Cardiac muscle cell (in vitro differentiated cells and primary cell): ENCODE measurements at regions not wholly inside any gene's neighbourhood (a gene's known extent, or its start where the extent isn't known, plus 50 kb on each side); places are given as distances from the start of the nearest gene placed in this dataset.
"Not testable (repeated sequence)": the region's sequence is repeated elsewhere in the genome, so short reads cannot be mapped to it uniquely, and the experiment has no call there.

ENCODE experiments used
- DNase-seq, 2 donors: peaks; one replicate each; pipeline versions ENCODE4 v3.0.0 to v3.0.0-alpha.2; 2010 to 2017; ENCODE audit warnings: low read depth in 1 of 2, low spot score in 1 of 2
- H3K27ac ChIP-seq: fragments of 200-600 bp; sonication (generic); 2 replicates; pipeline ENCODE4 v1.5.1; 2016
- H3K27me3 ChIP-seq: fragments of 200-600 bp; sonication (generic); 2 replicates; pipeline ENCODE4 v1.6.0; 2016; ENCODE audit warnings: control low read depth
- H3K36me3 ChIP-seq: fragments of 200-600 bp; sonication (generic); 2 replicates; pipeline ENCODE4 v1.5.1; 2016; ENCODE audit warnings: control low read depth
- H3K4me1 ChIP-seq: fragments of 200-600 bp; sonication (generic); 2 replicates; pipeline ENCODE4 v1.8.1; 2017; ENCODE audit warnings: low read depth, mild to moderate bottlenecking, mixed run types
- H3K4me3 ChIP-seq: fragments of 200-600 bp; sonication (generic); 2 replicates; pipeline ENCODE4 v1.5.1; 2016; ENCODE audit warnings: mild to moderate bottlenecking
- H3K9me3 ChIP-seq: fragments of 200-600 bp; sonication (generic); 2 replicates; pipeline ENCODE4 v1.5.1; 2017; ENCODE audit warnings: low read depth, mild to moderate bottlenecking, control low read depth
- CTCF ChIP-seq: IDR thresholded peaks from 2 replicates; pipeline ENCODE4 v1.5.1; 2012; ENCODE audit warnings: low read depth, mild to moderate bottlenecking, low read length

- TF ChIP-seq CTCF = no peak
- Histone ChIP-seq H3K9me3 (no peaks in the 10 kb centered on the region), H3K27ac (no peak overlapping the region), H3K36me3 (no peaks in the 10 kb centered on the region), H3K4me1 (peaks cover 6% of the 10 kb centered on the region), H3K4me3 (no peak overlapping the region), H3K27me3 (no peaks in the 10 kb centered on the region)
- peak in 1 of 2 donors; percentile 14 for DNase-seq
These were observed 231.1 kb upstream of the CENPE start for GRCh38 chr4:103429283-103429682.

DNA sequence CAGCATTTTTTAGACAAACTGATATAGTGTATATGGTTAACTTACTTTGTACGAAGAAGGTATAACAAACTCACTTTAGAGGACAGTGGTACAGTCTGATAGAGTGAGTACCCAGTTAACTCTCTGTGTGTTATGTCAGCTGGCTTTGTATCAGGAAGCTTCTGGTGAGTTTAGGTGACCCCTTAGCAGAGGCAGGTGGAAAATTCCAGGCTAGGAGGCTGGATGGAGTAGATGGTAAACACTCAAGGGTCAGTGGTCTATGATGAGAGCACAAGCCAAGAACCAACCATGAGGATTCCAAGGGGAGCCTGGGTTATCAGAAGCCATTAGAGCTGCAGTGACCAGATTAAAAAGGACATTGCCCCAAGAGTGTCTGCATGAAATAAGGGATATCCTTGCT, 227.3 kb upstream of the CENPE start:
- Histone ChIP-seq H3K27ac (no peak overlapping the region), H3K9me3 (no peaks in the 10 kb centered on the region), H3K4me3 (no peak overlapping the region), H3K4me1 (peaks cover 6% of the 10 kb centered on the region), H3K36me3 (no peaks in the 10 kb centered on the region), H3K27me3 (no peaks in the 10 kb centered on the region)
- no peak for TF ChIP-seq CTCF
- no peak for DNase-seq

DNA sequence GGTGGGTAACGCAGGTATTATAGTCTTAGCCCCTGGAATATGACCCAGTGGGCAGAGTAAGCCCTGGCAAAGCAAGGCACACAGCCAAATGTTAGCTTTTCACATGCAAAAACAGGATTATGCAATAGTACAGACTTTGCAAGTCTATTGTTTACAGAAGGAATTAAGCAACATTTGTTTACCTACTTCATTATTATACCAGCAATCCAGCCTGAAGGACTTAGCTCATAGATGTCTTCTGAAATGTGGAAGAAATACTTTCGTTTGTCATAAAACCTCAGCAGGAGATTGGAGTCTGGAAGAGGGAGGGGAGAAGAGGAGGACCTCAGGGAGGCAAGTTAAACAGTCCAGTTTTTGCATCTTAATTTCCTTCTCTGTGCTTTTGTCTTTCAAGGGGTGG, 226.7 kb upstream of the CENPE start:
- no peaks in the 10 kb centered on the region for H3K27me3 ChIP-seq
- H3K36me3 ChIP-seq = no peaks in the 10 kb centered on the region
- TF ChIP-seq CTCF = no peak
- peaks cover 6% of the 10 kb centered on the region for H3K4me1 ChIP-seq
- H3K27ac ChIP-seq = no peak overlapping the region
- no peaks in the 10 kb centered on the region for H3K9me3 ChIP-seq
- peak in 1 of 2 donors; percentile 1 for DNase-seq
- H3K4me3 ChIP-seq = no peak overlapping the region

DNA sequence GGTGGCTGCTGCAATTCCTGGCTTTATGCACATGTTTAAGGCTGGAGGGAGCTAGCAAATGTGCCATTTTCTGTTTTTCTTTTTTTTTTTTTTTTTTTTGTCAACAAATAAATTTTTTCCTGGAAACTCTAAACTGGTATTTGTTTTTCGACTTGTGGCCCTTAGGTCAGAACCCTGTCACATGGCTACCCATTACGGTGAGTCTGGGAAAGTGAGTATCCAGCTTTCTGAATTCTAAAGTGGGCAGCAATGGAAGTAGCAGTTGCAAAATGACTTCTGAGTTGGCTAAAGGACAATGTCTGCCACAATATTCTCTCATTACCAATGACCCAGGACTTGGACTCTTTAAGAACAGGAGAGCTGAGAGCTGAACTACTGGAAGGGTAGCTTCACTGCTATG, 225.1 kb upstream of the CENPE start:
- Histone ChIP-seq H3K4me1 (peaks cover 6% of the 10 kb centered on the region), H3K9me3 (no peaks in the 10 kb centered on the region), H3K27me3 (no peaks in the 10 kb centered on the region), H3K27ac (no peak overlapping the region), H3K4me3 (no peak overlapping the region), H3K36me3 (no peaks in the 10 kb centered on the region)
- no peak for DNase-seq
- no peak for TF ChIP-seq CTCF

- Histone ChIP-seq H3K36me3 (no peaks in the 10 kb centered on the region), H3K4me3 (no peak overlapping the region), H3K4me1 (peaks cover 6% of the 10 kb centered on the region), H3K27ac (no peak overlapping the region), H3K9me3 (no peaks in the 10 kb centered on the region), H3K27me3 (no peaks in the 10 kb centered on the region)
- no peak for DNase-seq
- no peak for TF ChIP-seq CTCF
These were observed 224.5 kb upstream of the CENPE start for GRCh38 chr4:103422467-103423219.

GRCh38 chr4:103415801-103416200, 217.7 kb upstream of the CENPE start:
- Histone ChIP-seq H3K4me3 (no peak overlapping the region), H3K36me3 (no peaks in the 10 kb centered on the region), H3K27me3 (no peaks in the 10 kb centered on the region), H3K27ac (no peak overlapping the region), H3K4me1 (no peaks in the 10 kb centered on the region), H3K9me3 (no peaks in the 10 kb centered on the region)
- DNase-seq = no peak
- no peak for TF ChIP-seq CTCF

DNA sequence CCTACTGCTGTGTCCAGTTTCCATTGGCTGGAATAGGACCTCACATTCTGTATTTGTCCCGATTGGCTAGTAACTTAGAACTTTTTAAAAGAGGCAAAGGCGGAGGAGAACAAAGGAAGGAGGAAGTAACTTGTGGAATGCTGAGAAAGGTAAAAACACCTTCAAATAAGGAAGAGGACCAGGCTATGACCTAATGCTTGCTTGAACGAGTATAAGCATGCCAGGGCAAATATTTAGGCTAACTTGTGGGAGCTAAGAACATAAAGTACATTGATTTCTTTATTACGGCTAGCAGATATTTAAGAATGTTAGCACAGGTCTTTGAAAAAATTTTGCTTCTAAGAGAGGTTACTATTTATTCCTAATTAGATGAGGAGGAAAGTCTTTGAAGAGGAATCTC, 214.5 kb upstream of the CENPE start:
- not testable (repeated sequence) for DNase-seq, H3K4me1 ChIP-seq, H3K27me3 ChIP-seq, H3K4me3 ChIP-seq, H3K36me3 ChIP-seq, H3K27ac ChIP-seq, H3K9me3 ChIP-seq
